ENCODE measurements at regions not wholly inside any gene's neighbourhood (a gene's known extent, or its start where the extent isn't known, plus 50 kb on each side); places are given as distances from the start of the nearest gene placed in this dataset.

DNA sequence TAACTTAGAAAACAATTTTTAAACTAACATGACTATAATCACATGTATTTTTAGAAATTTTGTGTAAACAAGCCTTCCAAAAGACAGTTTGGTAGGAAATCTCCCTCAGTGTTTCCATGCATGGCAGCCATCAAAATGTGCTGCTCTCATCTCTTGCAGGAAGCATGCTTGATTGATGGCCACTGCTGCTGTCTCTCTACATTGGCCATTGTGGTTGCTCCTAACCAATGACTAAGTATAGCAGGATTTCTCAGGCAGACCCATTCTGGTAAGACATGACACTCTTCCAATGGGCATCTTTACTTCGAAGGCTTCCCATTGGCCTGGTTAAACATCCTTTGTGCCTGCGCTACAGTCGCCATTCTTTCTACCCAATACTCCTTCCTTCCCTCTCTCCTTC lies 78.9 kb upstream of the GUCY1A1 start:
- no peaks in the 10 kb centered on the region for H3K79me2 ChIP-seq (ENCODE audit: control insufficient read depth in 1 of 2, insufficient read depth in 2 of 2, low read length in 2 of 2)
- H3K18ac ChIP-seq (ENCODE audit: extremely low read depth, low read length): no peak overlapping the region
- WGBS, 2 experiments (ENCODE audit: extremely low coverage in 1 of 2, insufficient coverage in 1 of 2, insufficient read length in 1 of 2, insufficient replicate concordance in 2 of 2, low coverage in 1 of 2, low lambda C conversion rate in 2 of 2, missing lambda C conversion rate in 1 of 2): 96% methylated on average over 3 of the region's 3 CpGs; no CpG with 5 or more reads in 1 of the 2 experiments
- no peaks in the 10 kb centered on the region for H3K23me2 ChIP-seq (ENCODE audit: low read depth, low read length)
- H4K91ac ChIP-seq (replicated peaks; ENCODE audit: insufficient read length, low read length): no peak overlapping the region
- no peak overlapping the region for H2BK12ac ChIP-seq (ENCODE audit: low read depth, low read length)
- no peaks in the 10 kb centered on the region for H3K79me1 ChIP-seq (ENCODE audit: low read depth, low read length)
- H2BK15ac ChIP-seq (ENCODE audit: low read length): no peak overlapping the region
- H2BK120ac ChIP-seq (replicated peaks; ENCODE audit: low read depth, low read length): no peak overlapping the region
- FAIRE-seq (no peak), DNase-seq (ENCODE audit: low read depth in 1 of 2, low spot score in 2 of 2) (no peak)
- H2AK5ac ChIP-seq (ENCODE audit: low read depth, low read length): no peak overlapping the region
- no peak overlapping the region for H3K56ac ChIP-seq (replicated peaks; ENCODE audit: insufficient read length, low read depth, low read length)
- no peak overlapping the region for H2AFZ ChIP-seq (ENCODE audit: low read length)
- H3K36me3 ChIP-seq (ENCODE audit: control insufficient read depth in 2 of 4, insufficient read depth in 4 of 4, low read length in 3 of 4): no peaks in the 10 kb centered on the region
- no peak overlapping the region for H4K8ac ChIP-seq (ENCODE audit: extremely low read depth, insufficient read depth, low read length)
- no peaks in the 10 kb centered on the region for H4K20me1 ChIP-seq (replicated peaks in 1 of 2; ENCODE audit: control insufficient read depth in 1 of 2, insufficient read depth in 2 of 2, low read length in 2 of 2)
- H3K9me3 ChIP-seq (ENCODE audit: insufficient read depth in 2 of 2, low read depth in 1 of 2, low read length in 1 of 2): no peaks in the 10 kb centered on the region
- TF ChIP-seq SP1 (IDR thresholded peaks at IDR 0.05; ENCODE audit: low read depth, low read length) (no peak), RXRA (IDR thresholded peaks at IDR 0.05; ENCODE audit: insufficient read depth, low read depth, low read length) (no peak), PHF8 (conservative IDR thresholded peaks at IDR 0.05; ENCODE audit: low read depth, low read length) (no peak), EZH2 (IDR thresholded peaks at IDR 0.05; ENCODE audit: low read depth, low read length, severe bottlenecking) (no peak), CREB1 (IDR thresholded peaks at IDR 0.05) (no peak)
- no peak overlapping the region for H3K9ac ChIP-seq (replicated peaks in 1 of 4; ENCODE audit: extremely low read depth in 1 of 4, low read depth in 3 of 4, low read length in 3 of 4)
- no peak overlapping the region for H3K27ac ChIP-seq (ENCODE audit: low read depth, low read length)
- H2BK20ac ChIP-seq (ENCODE audit: low read length): no peak overlapping the region
- H3K4me2 ChIP-seq (ENCODE audit: insufficient read depth in 1 of 2, low read depth in 2 of 2, low read length in 2 of 2): no peak overlapping the region
- no peak overlapping the region for H3K23ac ChIP-seq (ENCODE audit: insufficient read length)
- no peak overlapping the region for H3K14ac ChIP-seq (ENCODE audit: insufficient read length)
- H2BK5ac ChIP-seq (ENCODE audit: low read depth, low read length): no peak overlapping the region
- ChIA-PET POLR2A (ENCODE audit: partially characterized antibody) (no interaction called here), CTCF (ENCODE audit: partially characterized antibody) (no interaction called here)
- H3K27me3 ChIP-seq (replicated peaks in 1 of 4; ENCODE audit: control insufficient read depth in 3 of 4, extremely low read depth in 1 of 4, insufficient read depth in 3 of 4, low read length in 3 of 4): no peaks in the 10 kb centered on the region
- H4K5ac ChIP-seq (ENCODE audit: insufficient read length, low read depth, low read length): no peak overlapping the region
- H3K4ac ChIP-seq (replicated peaks; ENCODE audit: insufficient read length, low read depth, low read length): no peak overlapping the region
- no peak overlapping the region for H3K4me3 ChIP-seq (ENCODE audit: extremely low read depth in 1 of 4, insufficient read depth in 2 of 4, low read depth in 3 of 4, low read length in 4 of 4)
- H3K4me1 ChIP-seq (replicated peaks in 1 of 4; ENCODE audit: control insufficient read depth in 3 of 4, insufficient read depth in 4 of 4, low read length in 3 of 4): no peaks in the 10 kb centered on the region

Data from H1 (cell line).